Common myeloid progenitor, CD34-positive (primary cell): ENCODE measurements at regions not wholly inside any gene's neighbourhood (a gene's known extent, or its start where the extent isn't known, plus 50 kb on each side); places are given as distances from the start of the nearest gene placed in this dataset.

ENCODE experiments used
- CTCF ChIA-PET: fragments of 350-600 bp; sonication (Branson Sonifier 250); formaldehyde crosslinking; loops from one replicate; lab custom pipeline; 2021; ENCODE audit warnings: antibody characterized with exemption; lab: Charles Lee
- POLR2A ChIA-PET: fragments of 350-600 bp; sonication (Branson Sonifier 250); formaldehyde crosslinking; loops from one replicate; lab custom pipeline; 2021; ENCODE audit warnings: antibody characterized with exemption; lab: Charles Lee
- DNase-seq, 3 donors: peaks; one replicate each; pipeline versions ENCODE4 v3.0.0 to v3.0.0-alpha.2; 2013
- H3K27ac ChIP-seq, 2 experiments: 1 replicate in 1 of 2; 2 replicates in 1 of 2; pipeline ENCODE4 v1.7.0; 2013; ENCODE audit warnings: inconsistent platforms in 2 of 2, low read length in 2 of 2, mild to moderate bottlenecking in 2 of 2, low read depth in 1 of 2, moderate library complexity in 1 of 2; ENCODE audit not compliant: severe bottlenecking in 2 of 2, insufficient read depth in 1 of 2, poor library complexity in 1 of 2
- H3K27me3 ChIP-seq, 5 experiments: replicated peaks in 2 of 5; 1 replicate in 3 of 5; 2 replicates in 2 of 5; pipeline versions ENCODE4 v1.6.1 to v1.7.0; 2013; ENCODE audit warnings: low read length in 4 of 5, mild to moderate bottlenecking in 2 of 5, moderate library complexity in 2 of 5, inconsistent platforms in 1 of 5; ENCODE audit not compliant: insufficient read depth in 5 of 5, control insufficient read depth in 4 of 5
- H3K36me3 ChIP-seq, 4 experiments: 1 replicate in 2 of 4; 2 replicates in 2 of 4; pipeline versions ENCODE4 v1.6.1 to v1.7.0; 2013; ENCODE audit warnings: low read length in 3 of 4, control low read depth in 1 of 4, mild to moderate bottlenecking in 1 of 4; ENCODE audit not compliant: control insufficient read depth in 4 of 4, insufficient read depth in 4 of 4
- H3K4me1 ChIP-seq, 4 experiments: 1 replicate in 3 of 4; 2 replicates in 1 of 4; pipeline versions ENCODE4 v1.6.1 to v1.7.1; 2013; ENCODE audit warnings: low read length in 3 of 4, mild to moderate bottlenecking in 3 of 4, control low read depth in 1 of 4, inconsistent platforms in 1 of 4, moderate library complexity in 1 of 4; ENCODE audit not compliant: control insufficient read depth in 4 of 4, insufficient read depth in 4 of 4; ENCODE audit errors: control extremely low read depth in 1 of 4
- H3K4me3 ChIP-seq, 7 experiments: 1 replicate in 4 of 7; 2 replicates in 3 of 7; pipeline versions ENCODE4 v1.5.1 to v1.7.0; 2013; ENCODE audit warnings: mild to moderate bottlenecking in 7 of 7, low read length in 6 of 7, moderate library complexity in 6 of 7, inconsistent platforms in 2 of 7, low read depth in 2 of 7, control low read depth in 1 of 7; ENCODE audit not compliant: insufficient read depth in 4 of 7, control insufficient read depth in 1 of 7; ENCODE audit errors: extremely low read depth in 1 of 7
- H3K9me3 ChIP-seq, 5 experiments: 1 replicate in 4 of 5; 2 replicates in 1 of 5; pipeline versions ENCODE4 v1.6.1 to v1.7.1; 2013; ENCODE audit warnings: low read length in 4 of 5, mild to moderate bottlenecking in 2 of 5, inconsistent platforms in 1 of 5, low read depth in 1 of 5, moderate library complexity in 1 of 5; ENCODE audit not compliant: control insufficient read depth in 4 of 5, insufficient read depth in 2 of 5; ENCODE audit errors: control extremely low read depth in 1 of 5
- WGBS: methylation state at CpG from one replicate; pipeline ENCODE4 v1.1.5; 2013; ENCODE audit not compliant: insufficient coverage; 5-methylcytosine and 5-hydroxymethylcytosine counted together

GRCh38 chr9:73219985-73220626 lies 68.4 kb downstream of the ANXA1 start:
- no peaks in the 10 kb centered on the region for H3K4me1 ChIP-seq
- CTCF ChIA-PET = no interaction called here
- H3K9me3 ChIP-seq = no peaks in the 10 kb centered on the region
- H3K27ac ChIP-seq = no peak overlapping the region
- 89% methylated on average over 1 of the region's 1 CpG for WGBS
- no peaks in the 10 kb centered on the region for H3K27me3 ChIP-seq
- DNase-seq = peak in 1 of 3 donors; percentile 22
- POLR2A ChIA-PET = no interaction called here
- no peak overlapping the region for H3K4me3 ChIP-seq
- H3K36me3 ChIP-seq = no peaks in the 10 kb centered on the region

GRCh38 chr9:73223594-73223993 lies 71.9 kb downstream of the ANXA1 start:
- CTCF ChIA-PET = no interaction called here
- Histone ChIP-seq H3K4me3 (no peak overlapping the region), H3K36me3 (no peaks in the 10 kb centered on the region), H3K27ac (no peak overlapping the region), H3K27me3 (no peaks in the 10 kb centered on the region), H3K9me3 (no peaks in the 10 kb centered on the region), H3K4me1 (no peaks in the 10 kb centered on the region)
- 100% methylated on average over 1 of the region's 2 CpGs for WGBS
- POLR2A ChIA-PET = no interaction called here
- no peak for DNase-seq

GRCh38 chr9:73229543-73229942 lies 77.9 kb downstream of the ANXA1 start:
- 82% methylated on average over 2 of the region's 2 CpGs for WGBS
- no peaks in the 10 kb centered on the region for H3K36me3 ChIP-seq
- no peaks in the 10 kb centered on the region for H3K9me3 ChIP-seq
- H3K4me1 ChIP-seq = peaks cover 0 to 4% (median 0%) of the 10 kb centered on the region in 4 experiments
- H3K27me3 ChIP-seq = no peaks in the 10 kb centered on the region
- ChIA-PET POLR2A (no interaction called here), CTCF (interaction anchor here (1.3 to 1.5 kb wide), 2 partner anchors 12 to 1343 kb away, joined by 3 read pairs; no protein-coding TSS in a partner anchor)
- no peak overlapping the region for H3K27ac ChIP-seq
- no peak for DNase-seq
- H3K4me3 ChIP-seq = no peak overlapping the region

GRCh38 chr9:73230251-73230650 lies 78.6 kb downstream of the ANXA1 start:
- ChIA-PET POLR2A (no interaction called here), CTCF (interaction anchor here (1.5 kb wide), 1 partner anchor 1342 kb away, joined by 3 read pairs; no protein-coding TSS in a partner anchor)
- no peak overlapping the region for H3K4me3 ChIP-seq
- peak in 2 of 3 donors; percentile 7 to 28 for DNase-seq
- H3K4me1 ChIP-seq = peaks cover 0 to 6% (median 0%) of the 10 kb centered on the region in 4 experiments
- no peaks in the 10 kb centered on the region for H3K9me3 ChIP-seq
- WGBS = 100% methylated on average over 1 of the region's 2 CpGs
- H3K27me3 ChIP-seq = no peaks in the 10 kb centered on the region
- H3K36me3 ChIP-seq = no peaks in the 10 kb centered on the region
- no peak overlapping the region for H3K27ac ChIP-seq

GRCh38 chr9:73231203-73231602 lies 79.5 kb downstream of the ANXA1 start:
- Histone ChIP-seq H3K27me3 (no peaks in the 10 kb centered on the region), H3K27ac (no peak overlapping the region), H3K9me3 (no peaks in the 10 kb centered on the region), H3K4me3 (no peak overlapping the region), H3K36me3 (no peaks in the 10 kb centered on the region), H3K4me1 (peaks cover 0 to 6% (median 0%) of the 10 kb centered on the region in 4 experiments)
- DNase-seq = no peak
- ChIA-PET POLR2A (no interaction called here), CTCF (no interaction called here)

- H3K4me3 ChIP-seq = no peak overlapping the region
- no peak overlapping the region for H3K27ac ChIP-seq
- POLR2A ChIA-PET = no interaction called here
- H3K27me3 ChIP-seq = no peaks in the 10 kb centered on the region
- WGBS = no CpG with 5 or more reads among the region's 6 CpGs
- DNase-seq = no peak
- peaks cover 0 to 6% (median 0%) of the 10 kb centered on the region in 4 experiments for H3K4me1 ChIP-seq
- H3K36me3 ChIP-seq = no peaks in the 10 kb centered on the region
- H3K9me3 ChIP-seq = no peaks in the 10 kb centered on the region
- CTCF ChIA-PET = no interaction called here
Observed at GRCh38 chr9:73233359-73234007, 81.8 kb downstream of the ANXA1 start.

- H3K27ac ChIP-seq = no peak overlapping the region
- WGBS = no CpG with 5 or more reads among the region's 1 CpG
- DNase-seq = no peak
Observed at GRCh38 chr9:73234008-73234360, 82.3 kb downstream of the ANXA1 start.

More at GRCh38 chr9:73234008-73234360, 82.3 kb downstream of the ANXA1 start:
- Histone ChIP-seq H3K27me3 (no peaks in the 10 kb centered on the region), H3K36me3 (no peaks in the 10 kb centered on the region), H3K4me3 (no peak overlapping the region), H3K4me1 (peaks cover 0 to 6% (median 0%) of the 10 kb centered on the region in 4 experiments), H3K9me3 (no peaks in the 10 kb centered on the region)
- ChIA-PET POLR2A (no interaction called here), CTCF (no interaction called here)
